Astrocyte of the spinal cord (primary cell): ENCODE measurements at regions not wholly inside any gene's neighbourhood (a gene's known extent, or its start where the extent isn't known, plus 50 kb on each side); places are given as distances from the start of the nearest gene placed in this dataset.

Source experiments
- DNase-seq: peaks from one replicate; pipeline ENCODE4 v3.0.0; 2011; ENCODE audit warnings: low read depth, low spot score
- H3K4me3 ChIP-seq: 2 replicates; pipeline ENCODE4 v1.5.1; 2011; ENCODE audit warnings: low read depth, mild to moderate bottlenecking, low read length, moderate library complexity
- CTCF ChIP-seq: IDR thresholded peaks from 2 replicates; pipeline ENCODE4 v1.5.1; 2012; ENCODE audit warnings: low read depth, mild to moderate bottlenecking, low read length, inconsistent platforms
- in situ Hi-C: cut with HindIII; loops from 2 replicates; pipeline ENCODE4 v1.10.0; 2017; ENCODE audit warnings: low sequenced_read_pairs

GRCh38 chr2:41759880-41760279 lies 287.9 kb upstream of the PKDCC start:
- TF ChIP-seq CTCF = no peak
- in situ Hi-C loops = no loop called here
- DNase-seq = no peak
- no peak overlapping the region for H3K4me3 ChIP-seq

GRCh38 chr2:41763141-41763540 lies 284.7 kb upstream of the PKDCC start:
- no peak overlapping the region for H3K4me3 ChIP-seq
- DNase-seq = no peak
- in situ Hi-C loops = no loop called here
- TF ChIP-seq CTCF = no peak

- H3K4me3 ChIP-seq = no peak overlapping the region
- no peak for TF ChIP-seq CTCF
- no peak for DNase-seq
- in situ Hi-C loops = no loop called here
Measured at GRCh38 chr2:41764131-41764530, 283.7 kb upstream of the PKDCC start.

GRCh38 chr2:41764919-41765318 lies 282.9 kb upstream of the PKDCC start:
- in situ Hi-C loops = no loop called here
- no peak overlapping the region for H3K4me3 ChIP-seq
- DNase-seq = no peak
- no peak for TF ChIP-seq CTCF

GRCh38 chr2:41768310-41768709 lies 279.5 kb upstream of the PKDCC start:
- H3K4me3 ChIP-seq = no peak overlapping the region
- TF ChIP-seq CTCF = no peak
- DNase-seq = no peak
- in situ Hi-C loops = no loop called here

GRCh38 chr2:41771710-41772109 lies 276.1 kb upstream of the PKDCC start:
- in situ Hi-C loops = no loop called here
- no peak for TF ChIP-seq CTCF
- no peak for DNase-seq
- H3K4me3 ChIP-seq = no peak overlapping the region

GRCh38 chr2:41772697-41773096 lies 275.1 kb upstream of the PKDCC start:
- TF ChIP-seq CTCF = no peak
- in situ Hi-C loops = no loop called here
- no peak for DNase-seq
- no peak overlapping the region for H3K4me3 ChIP-seq
